HG03565 (cell line): ENCODE measurements at regions not wholly inside any gene's neighbourhood (a gene's known extent, or its start where the extent isn't known, plus 50 kb on each side); places are given as distances from the start of the nearest gene placed in this dataset.
A peak's percentile ranks its signal among the peaks of the same experiment; 100 is the strongest.

ENCODE experiments used
- ATAC-seq: cut with Tn5 transposase; IDR thresholded peaks from one replicate; pipeline ENCODE4 v1.9.1; 2021; ENCODE audit warnings: mild to moderate bottlenecking, moderate library complexity; ENCODE audit not compliant: unreplicated experiment

GRCh38 chr12:72082986-72083820 lies 144.6 kb downstream of the TPH2 start:
- no peak for ATAC-seq

- ATAC-seq, result no peak
Measured at GRCh38 chr12:72084061-72084460, 145.4 kb downstream of the TPH2 start.

- ATAC-seq, result no peak
Measured at GRCh38 chr12:72084880-72085279, 146.2 kb downstream of the TPH2 start.

- ATAC-seq, result no peak
Measured at GRCh38 chr12:72089678-72090077, 151.0 kb downstream of the TPH2 start.

- no peak for ATAC-seq
Measured at GRCh38 chr12:72093424-72093823, 154.8 kb downstream of the TPH2 start.

GRCh38 chr12:72093930-72094329 lies 155.3 kb downstream of the TPH2 start:
- no peak for ATAC-seq

GRCh38 chr12:72094490-72094889 lies 155.8 kb downstream of the TPH2 start:
- no peak for ATAC-seq

- no peak for ATAC-seq
Measured at GRCh38 chr12:72095025-72095424, 156.4 kb downstream of the TPH2 start.

GRCh38 chr12:72098622-72099021 lies 160.0 kb downstream of the TPH2 start:
- no peak for ATAC-seq

- no peak for ATAC-seq
Measured at GRCh38 chr12:72100854-72101253, 162.2 kb downstream of the TPH2 start.

- ATAC-seq, result no peak
Measured at GRCh38 chr12:72102150-72102549, 163.5 kb downstream of the TPH2 start.

GRCh38 chr12:72105849-72106248 lies 166.3 kb upstream of the TRHDE start:
- ATAC-seq, result no peak

GRCh38 chr12:72110937-72111650 lies 161.1 kb upstream of the TRHDE start:
- ATAC-seq, result no peak

- ATAC-seq, result no peak
Measured at GRCh38 chr12:72111706-72112105, 160.5 kb upstream of the TRHDE start.

GRCh38 chr12:72133497-72134055 lies 138.6 kb upstream of the TRHDE start:
- ATAC-seq, result no peak

- no peak for ATAC-seq
Measured at GRCh38 chr12:72134246-72135020, 137.7 kb upstream of the TRHDE start.

- no peak for ATAC-seq
Measured at GRCh38 chr12:72135021-72135301, 137.2 kb upstream of the TRHDE start.

GRCh38 chr12:72136792-72137191 lies 135.4 kb upstream of the TRHDE start:
- ATAC-seq, result no peak

- no peak for ATAC-seq
Measured at GRCh38 chr12:72139411-72139810, 132.8 kb upstream of the TRHDE start.

GRCh38 chr12:72141381-72141780 lies 130.8 kb upstream of the TRHDE start:
- peak; percentile 99 for ATAC-seq

GRCh38 chr12:72144553-72144952 lies 127.6 kb upstream of the TRHDE start:
- ATAC-seq, result no peak
